SK-N-SH treated with all-trans-retinoic acid at 6 μM for 48 hours (cell line): ENCODE measurements at regions not wholly inside any gene's neighbourhood (a gene's known extent, or its start where the extent isn't known, plus 50 kb on each side); places are given as distances from the start of the nearest gene placed in this dataset.

Experiments used
- CREB5 ChIP-seq: fragments of 250-450 bp; sonication (Bioruptor Pico); IDR thresholded peaks from 2 replicates; pipeline ENCODE4 v1.5.1; 2020; ENCODE audit warnings: low read depth, mild to moderate bottlenecking, moderate library complexity
- GLIS3 ChIP-seq: fragments of 250-450 bp; sonication (Bioruptor Pico); IDR thresholded peaks from 2 replicates; pipeline ENCODE4 v1.5.0; 2020; ENCODE audit warnings: mild to moderate bottlenecking, moderate library complexity
- SNAI2 ChIP-seq: fragments of 250-450 bp; sonication (Bioruptor Pico); IDR thresholded peaks from 2 replicates; pipeline ENCODE4 v1.5.0; 2020; ENCODE audit warnings: mild to moderate bottlenecking, moderate library complexity
- ZC3H10 ChIP-seq: fragments of 250-450 bp; sonication (Bioruptor Pico); IDR thresholded peaks from 2 replicates; pipeline ENCODE4 v1.5.1; 2021; ENCODE audit warnings: mild to moderate bottlenecking, moderate library complexity
- ZFP30 ChIP-seq: fragments of 450-650 bp; formaldehyde crosslinking; IDR thresholded peaks from 2 replicates; pipeline ENCODE4 v1.5.0; 2022; ENCODE audit warnings: mild to moderate bottlenecking, moderate library complexity
- TF ChIP-seq, protein P1 (sequence below): fragments of 250-450 bp; sonication (Bioruptor Pico); IDR thresholded peaks from 2 replicates; pipeline ENCODE4 v1.8.0; 2020; ENCODE audit warnings: mild to moderate bottlenecking, moderate library complexity, borderline replicate concordance

GRCh38 chr9:107720501-107720900 is 230.9 kb upstream of the KLF4 start:
- TF ChIP-seq CREB5 (no peak), SNAI2 (CRISPR knock-in tag) (no peak), ZC3H10 (CRISPR knock-in tag) (no peak), ZFP30 (no peak), GLIS3 (CRISPR knock-in tag) (no peak)
- TF ChIP-seq, protein P1, sequence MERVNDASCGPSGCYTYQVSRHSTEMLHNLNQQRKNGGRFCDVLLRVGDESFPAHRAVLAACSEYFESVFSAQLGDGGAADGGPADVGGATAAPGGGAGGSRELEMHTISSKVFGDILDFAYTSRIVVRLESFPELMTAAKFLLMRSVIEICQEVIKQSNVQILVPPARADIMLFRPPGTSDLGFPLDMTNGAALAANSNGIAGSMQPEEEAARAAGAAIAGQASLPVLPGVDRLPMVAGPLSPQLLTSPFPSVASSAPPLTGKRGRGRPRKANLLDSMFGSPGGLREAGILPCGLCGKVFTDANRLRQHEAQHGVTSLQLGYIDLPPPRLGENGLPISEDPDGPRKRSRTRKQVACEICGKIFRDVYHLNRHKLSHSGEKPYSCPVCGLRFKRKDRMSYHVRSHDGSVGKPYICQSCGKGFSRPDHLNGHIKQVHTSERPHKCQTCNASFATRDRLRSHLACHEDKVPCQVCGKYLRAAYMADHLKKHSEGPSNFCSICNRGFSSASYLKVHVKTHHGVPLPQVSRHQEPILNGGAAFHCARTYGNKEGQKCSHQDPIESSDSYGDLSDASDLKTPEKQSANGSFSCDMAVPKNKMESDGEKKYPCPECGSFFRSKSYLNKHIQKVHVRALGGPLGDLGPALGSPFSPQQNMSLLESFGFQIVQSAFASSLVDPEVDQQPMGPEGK (CRISPR knock-in tag) = no peak
